ENCODE measurements at regions not wholly inside any gene's neighbourhood (a gene's known extent, or its start where the extent isn't known, plus 50 kb on each side); places are given as distances from the start of the nearest gene placed in this dataset.
"Not testable (repeated sequence)": the region's sequence is repeated elsewhere in the genome, so short reads cannot be mapped to it uniquely, and the experiment has no call there.

GRCh38 chr6:28615955-28616747 is 90.5 kb downstream of the GPX5 start:
- H3K4ac ChIP-seq (ENCODE audit: low read depth, low read length) = no peak overlapping the region
- no peak overlapping the region for H3K9ac ChIP-seq (ENCODE audit: low read length)
- DNase-seq = peak; percentile 26 to 64
- H3K79me1 ChIP-seq (ENCODE audit: low read length) = no peaks in the 10 kb centered on the region
- H3K4me1 ChIP-seq (ENCODE audit: control insufficient read depth in 1 of 2, insufficient read depth in 2 of 2, low read length in 2 of 2) = peaks cover 4 to 8% of the 10 kb centered on the region in 2 experiments
- peak overlapping the region; percentile 14 for H2BK120ac ChIP-seq (ENCODE audit: insufficient read depth, low read length, poor library complexity)
- no peak overlapping the region for H2AK5ac ChIP-seq (ENCODE audit: low read length)
- WGBS (ENCODE audit: extremely low coverage, insufficient coverage, insufficient read length) = no CpG with 5 or more reads among the region's 52 CpGs
- peak overlapping the region; percentile 56 for H4K91ac ChIP-seq (ENCODE audit: low read depth, low read length)
- H3K14ac ChIP-seq (ENCODE audit: low read length) = peak overlapping the region; percentile 68
- H4K12ac ChIP-seq (ENCODE audit: low read depth, low read length) = peak overlapping the region; percentile 40
- peak overlapping the region; percentile 57 for H4K8ac ChIP-seq (ENCODE audit: low read depth, low read length)
- no peaks in the 10 kb centered on the region for H3K9me3 ChIP-seq (ENCODE audit: insufficient read depth, low read depth, low read length)
- no peaks in the 10 kb centered on the region for H3K36me3 ChIP-seq (ENCODE audit: control insufficient read depth in 1 of 2, insufficient read depth in 2 of 2, low read length in 2 of 2)
- H2BK5ac ChIP-seq (ENCODE audit: low read depth, low read length, poor library complexity) = no peak overlapping the region
- H3K79me2 ChIP-seq (ENCODE audit: control insufficient read depth, insufficient read depth, low read length, poor library complexity) = no peaks in the 10 kb centered on the region
- H3K4me2 ChIP-seq (ENCODE audit: low read length) = peak overlapping the region; percentile 30
- no peaks in the 10 kb centered on the region for H3K27me3 ChIP-seq (ENCODE audit: insufficient read depth, low read length)
- peak overlapping the region; percentile 44 for H2AFZ ChIP-seq (ENCODE audit: insufficient read depth, low read length, poor library complexity)
- peak overlapping the region; percentile 32 for H2BK12ac ChIP-seq (ENCODE audit: low read length)
- H3K18ac ChIP-seq (ENCODE audit: low read length) = peak overlapping the region; percentile 3
- H3K4me3 ChIP-seq (ENCODE audit: low read depth, low read length) = no peak overlapping the region
- no peak overlapping the region for H3K23ac ChIP-seq (ENCODE audit: low read length)
- H3K27ac ChIP-seq (ENCODE audit: low read depth, low read length) = peak overlapping the region; percentile 73

GRCh38 chr6:28618898-28619555 is 93.3 kb downstream of the GPX5 start:
- Histone ChIP-seq H3K4me1 (ENCODE audit: control insufficient read depth in 1 of 2, insufficient read depth in 2 of 2, low read length in 2 of 2) (peaks cover 4 to 8% of the 10 kb centered on the region in 2 experiments), H2BK120ac (ENCODE audit: insufficient read depth, low read length, poor library complexity) (no peak overlapping the region), H4K91ac (ENCODE audit: low read depth, low read length) (no peak overlapping the region), H3K4me2 (ENCODE audit: low read length) (no peak overlapping the region), H3K23ac (ENCODE audit: low read length) (no peak overlapping the region), H2BK12ac (ENCODE audit: low read length) (no peak overlapping the region), H3K27me3 (ENCODE audit: insufficient read depth, low read length) (no peaks in the 10 kb centered on the region), H3K36me3 (ENCODE audit: control insufficient read depth in 1 of 2, insufficient read depth in 2 of 2, low read length in 2 of 2) (no peaks in the 10 kb centered on the region), H4K8ac (ENCODE audit: low read depth, low read length) (no peak overlapping the region), H4K12ac (ENCODE audit: low read depth, low read length) (no peak overlapping the region), H3K9me3 (ENCODE audit: insufficient read depth, low read depth, low read length) (no peaks in the 10 kb centered on the region), H3K79me1 (ENCODE audit: low read length) (no peaks in the 10 kb centered on the region), H2AK5ac (ENCODE audit: low read length) (no peak overlapping the region), H3K9ac (ENCODE audit: low read length) (no peak overlapping the region), H3K79me2 (ENCODE audit: control insufficient read depth, insufficient read depth, low read length, poor library complexity) (no peaks in the 10 kb centered on the region), H3K27ac (ENCODE audit: low read depth, low read length) (no peak overlapping the region), H3K4ac (ENCODE audit: low read depth, low read length) (no peak overlapping the region), H2BK5ac (ENCODE audit: low read depth, low read length, poor library complexity) (no peak overlapping the region), H3K4me3 (ENCODE audit: low read depth, low read length) (no peak overlapping the region), H3K14ac (ENCODE audit: low read length) (no peak overlapping the region), H3K18ac (ENCODE audit: low read length) (no peak overlapping the region), H2AFZ (ENCODE audit: insufficient read depth, low read length, poor library complexity) (no peak overlapping the region)
- no peak for DNase-seq

DNA sequence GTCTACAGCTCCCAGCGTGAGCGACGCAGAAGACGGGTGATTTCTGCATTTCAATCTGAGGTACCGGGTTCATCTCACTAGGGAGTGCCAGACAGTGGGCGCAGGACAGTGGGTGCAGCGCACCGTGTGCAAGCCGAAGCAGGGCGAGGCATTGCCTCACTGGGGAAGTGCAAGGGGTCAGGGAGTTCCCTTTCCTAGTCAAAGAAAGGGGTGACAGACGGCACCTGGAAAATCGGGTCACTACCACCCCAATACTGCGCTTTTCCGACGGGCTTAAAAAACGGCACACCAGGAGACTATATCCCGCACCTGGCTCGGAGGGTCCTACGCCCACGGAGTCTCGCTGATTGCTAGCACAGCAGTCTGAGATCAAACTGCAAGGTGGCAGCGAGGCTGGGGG is 95.6 kb downstream of the GPX5 start:
- H4K8ac ChIP-seq (ENCODE audit: low read depth, low read length) = peak overlapping the region; percentile 60
- not testable (repeated sequence) for H2AFZ ChIP-seq (ENCODE audit: insufficient read depth, low read length, poor library complexity); H4K12ac ChIP-seq (ENCODE audit: low read depth, low read length); H3K9ac ChIP-seq (ENCODE audit: low read length); H3K4ac ChIP-seq (ENCODE audit: low read depth, low read length); H2BK120ac ChIP-seq (ENCODE audit: insufficient read depth, low read length, poor library complexity); H3K14ac ChIP-seq (ENCODE audit: low read length); H3K18ac ChIP-seq (ENCODE audit: low read length); H3K79me1 ChIP-seq (ENCODE audit: low read length); H3K36me3 ChIP-seq (ENCODE audit: control insufficient read depth in 1 of 2, insufficient read depth in 2 of 2, low read length in 2 of 2); H3K9me3 ChIP-seq (ENCODE audit: insufficient read depth, low read depth, low read length); H2AK5ac ChIP-seq (ENCODE audit: low read length); H3K4me1 ChIP-seq (ENCODE audit: control insufficient read depth in 1 of 2, insufficient read depth in 2 of 2, low read length in 2 of 2); DNase-seq; H3K79me2 ChIP-seq (ENCODE audit: control insufficient read depth, insufficient read depth, low read length, poor library complexity); H3K27ac ChIP-seq (ENCODE audit: low read depth, low read length); H2BK5ac ChIP-seq (ENCODE audit: low read depth, low read length, poor library complexity); H3K27me3 ChIP-seq (ENCODE audit: insufficient read depth, low read length); H3K23ac ChIP-seq (ENCODE audit: low read length); H2BK12ac ChIP-seq (ENCODE audit: low read length)
- peak overlapping the region; percentile 58 for H3K4me2 ChIP-seq (ENCODE audit: low read length)
- H3K4me3 ChIP-seq (ENCODE audit: low read depth, low read length) = peak overlapping the region; percentile 68
- WGBS (ENCODE audit: extremely low coverage, insufficient coverage, insufficient read length) = no CpG with 5 or more reads among the region's 22 CpGs
- peak overlapping the region; percentile 24 for H4K91ac ChIP-seq (ENCODE audit: low read depth, low read length)

- not testable (repeated sequence) for H3K27ac ChIP-seq (ENCODE audit: low read depth, low read length); H4K91ac ChIP-seq (ENCODE audit: low read depth, low read length); H2BK120ac ChIP-seq (ENCODE audit: insufficient read depth, low read length, poor library complexity); H3K18ac ChIP-seq (ENCODE audit: low read length); H2AFZ ChIP-seq (ENCODE audit: insufficient read depth, low read length, poor library complexity); H3K79me1 ChIP-seq (ENCODE audit: low read length); H2BK12ac ChIP-seq (ENCODE audit: low read length); H3K9ac ChIP-seq (ENCODE audit: low read length); H3K36me3 ChIP-seq (ENCODE audit: control insufficient read depth in 1 of 2, insufficient read depth in 2 of 2, low read length in 2 of 2); H4K8ac ChIP-seq (ENCODE audit: low read depth, low read length); H3K4me1 ChIP-seq (ENCODE audit: control insufficient read depth in 1 of 2, insufficient read depth in 2 of 2, low read length in 2 of 2); H3K79me2 ChIP-seq (ENCODE audit: control insufficient read depth, insufficient read depth, low read length, poor library complexity); H2BK5ac ChIP-seq (ENCODE audit: low read depth, low read length, poor library complexity); H3K27me3 ChIP-seq (ENCODE audit: insufficient read depth, low read length); H3K4me3 ChIP-seq (ENCODE audit: low read depth, low read length); H4K12ac ChIP-seq (ENCODE audit: low read depth, low read length); DNase-seq; H3K4me2 ChIP-seq (ENCODE audit: low read length); H3K14ac ChIP-seq (ENCODE audit: low read length); H3K4ac ChIP-seq (ENCODE audit: low read depth, low read length); H3K23ac ChIP-seq (ENCODE audit: low read length); H3K9me3 ChIP-seq (ENCODE audit: insufficient read depth, low read depth, low read length); H2AK5ac ChIP-seq (ENCODE audit: low read length)
- WGBS (ENCODE audit: extremely low coverage, insufficient coverage, insufficient read length) = no CpG with 5 or more reads among the region's 3 CpGs
Observed at GRCh38 chr6:28623242-28623641, 97.6 kb downstream of the GPX5 start.
